Suppressor macrophage treated with lipopolysaccharide for 4 hours (primary cell): ENCODE measurements at regions not wholly inside any gene's neighbourhood (a gene's known extent, or its start where the extent isn't known, plus 50 kb on each side); places are given as distances from the start of the nearest gene placed in this dataset.

ENCODE experiments used
- DNase-seq: peaks from one replicate; pipeline ENCODE4 v3.0.0-alpha.2; 2020

DNA sequence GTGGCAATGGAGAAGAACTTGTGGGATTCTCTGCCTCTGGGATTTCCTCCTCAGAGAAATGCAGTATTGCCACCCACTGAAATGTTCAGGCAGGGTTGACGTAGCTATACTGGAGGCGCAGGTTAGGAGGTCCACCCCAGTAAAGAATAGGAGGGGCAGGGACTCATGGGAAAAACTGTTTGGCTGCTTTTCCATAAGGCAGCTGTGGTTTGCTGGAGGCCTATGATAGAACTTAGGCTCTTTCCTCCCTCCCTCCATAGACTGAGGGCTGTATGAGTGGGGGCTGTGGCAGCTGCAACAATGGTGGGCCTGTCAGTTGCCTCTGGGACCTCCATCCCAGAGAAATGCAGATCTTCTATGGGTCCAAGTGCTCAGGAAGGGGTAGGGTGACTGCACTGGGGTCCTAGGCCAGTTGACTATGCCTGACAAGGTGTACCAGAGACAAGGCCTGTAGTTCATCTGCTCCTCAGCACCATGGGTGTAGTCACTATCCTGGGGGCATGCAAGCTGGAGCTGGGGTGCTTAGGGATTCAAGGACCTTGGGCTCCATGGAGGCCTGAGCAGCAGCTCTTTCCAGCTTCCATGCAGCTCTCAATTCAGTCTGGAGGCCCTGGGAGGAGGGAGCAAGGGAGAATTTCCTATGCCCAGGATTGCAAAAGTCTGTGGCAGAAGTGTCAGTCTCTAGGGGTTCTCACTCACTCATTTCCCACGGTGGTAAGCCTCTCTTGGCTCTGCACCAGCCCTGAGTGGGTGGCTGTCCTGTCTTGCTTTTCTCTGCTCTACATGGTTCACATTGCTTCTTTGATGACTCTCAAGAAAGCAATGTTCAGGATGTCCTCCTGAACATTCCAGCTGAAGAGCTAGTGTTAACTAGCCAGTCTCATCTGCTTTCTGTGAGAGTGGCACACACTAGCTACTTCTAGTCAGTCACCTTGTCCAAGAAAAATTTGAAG, 353.0 kb downstream of the IDS start:
- no peak for DNase-seq

DNA sequence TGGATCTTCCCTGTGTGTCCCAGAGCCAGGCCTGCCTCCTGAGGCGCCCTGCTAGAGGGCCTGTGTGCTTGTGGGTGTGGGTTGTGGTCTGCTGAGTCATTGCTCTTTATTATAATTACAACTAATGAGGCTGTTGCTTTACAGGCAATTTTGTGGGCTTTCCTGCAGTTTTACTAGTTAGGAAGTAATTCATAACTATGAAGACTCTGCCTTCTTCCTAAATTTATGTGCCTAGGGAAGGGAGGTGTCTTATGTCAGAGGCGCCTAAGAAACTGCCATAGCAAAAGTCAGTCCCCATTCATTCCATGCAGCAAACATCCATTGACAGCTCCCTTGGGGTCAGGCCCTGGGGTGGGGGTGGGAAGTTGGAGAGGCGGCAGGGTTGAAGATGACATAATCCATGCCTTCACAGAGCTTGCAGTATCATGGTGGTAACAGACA, 359.2 kb downstream of the IDS start:
- no peak for DNase-seq

DNA sequence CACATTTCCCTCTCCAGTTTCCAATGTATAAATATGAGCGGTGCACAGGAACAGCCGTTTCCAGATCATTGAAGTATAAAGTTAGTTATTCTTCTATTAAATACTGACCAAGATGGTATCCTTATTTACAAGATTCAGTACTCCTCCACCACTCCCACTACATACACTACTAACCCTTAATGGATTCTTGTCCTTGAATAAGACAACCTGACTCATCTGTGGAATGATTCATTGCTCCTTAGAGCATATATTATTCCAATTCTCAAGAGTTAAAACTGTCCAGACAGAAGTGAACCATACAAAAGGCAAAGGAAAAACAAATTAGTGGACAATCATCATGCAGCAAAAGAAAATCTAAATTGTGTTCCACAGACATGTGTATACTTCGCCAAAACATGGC, 373.3 kb downstream of the IDS start:
- no peak for DNase-seq

DNA sequence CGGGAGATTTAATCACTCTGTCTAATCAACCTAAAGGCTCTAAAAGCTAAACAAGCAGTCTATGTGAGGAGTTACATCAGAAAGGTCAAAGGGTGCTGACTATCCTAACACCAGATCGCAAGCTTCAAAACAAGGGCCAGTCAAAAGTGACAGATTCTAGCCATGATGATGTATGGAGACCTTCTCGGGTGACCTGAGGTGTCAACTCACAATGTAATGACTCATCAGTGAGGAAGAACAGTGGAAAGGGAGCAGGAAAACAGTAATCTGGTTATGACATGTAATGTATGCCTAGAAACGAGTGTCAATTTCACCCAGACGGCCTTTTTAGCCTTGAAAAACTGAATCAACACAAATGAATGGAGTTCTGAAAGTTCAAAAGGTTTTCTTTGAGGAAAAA, 375.3 kb downstream of the IDS start:
- no peak for DNase-seq

DNA sequence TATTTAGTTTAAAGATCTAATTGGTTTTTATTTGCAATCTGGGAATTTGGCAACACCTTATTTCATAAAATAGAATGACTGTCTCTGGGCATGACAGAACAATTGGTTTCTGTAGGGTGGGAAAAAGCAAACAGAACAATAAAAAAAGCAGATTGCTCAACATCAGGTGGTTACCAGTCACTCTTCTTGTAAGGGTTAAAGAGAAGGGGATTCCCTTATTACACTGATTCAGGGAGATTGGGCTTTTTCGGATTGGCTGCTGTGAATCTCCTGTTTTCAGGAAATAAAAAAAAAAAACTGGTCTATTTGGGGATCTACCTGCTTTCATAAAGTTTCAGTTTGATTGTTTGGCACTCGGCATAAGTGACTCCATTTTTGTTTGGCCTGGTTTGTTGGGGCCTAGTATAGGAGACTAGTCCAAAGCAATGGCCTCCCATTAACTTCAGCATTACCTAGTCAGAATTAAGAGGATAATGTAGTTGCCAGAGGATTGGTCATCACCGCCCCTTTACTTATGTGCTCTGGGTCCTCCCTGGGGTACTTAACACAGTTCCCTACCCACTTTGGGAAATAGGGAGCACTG, 380.5 kb downstream of the IDS start:
- peak; percentile 20 for DNase-seq

DNA sequence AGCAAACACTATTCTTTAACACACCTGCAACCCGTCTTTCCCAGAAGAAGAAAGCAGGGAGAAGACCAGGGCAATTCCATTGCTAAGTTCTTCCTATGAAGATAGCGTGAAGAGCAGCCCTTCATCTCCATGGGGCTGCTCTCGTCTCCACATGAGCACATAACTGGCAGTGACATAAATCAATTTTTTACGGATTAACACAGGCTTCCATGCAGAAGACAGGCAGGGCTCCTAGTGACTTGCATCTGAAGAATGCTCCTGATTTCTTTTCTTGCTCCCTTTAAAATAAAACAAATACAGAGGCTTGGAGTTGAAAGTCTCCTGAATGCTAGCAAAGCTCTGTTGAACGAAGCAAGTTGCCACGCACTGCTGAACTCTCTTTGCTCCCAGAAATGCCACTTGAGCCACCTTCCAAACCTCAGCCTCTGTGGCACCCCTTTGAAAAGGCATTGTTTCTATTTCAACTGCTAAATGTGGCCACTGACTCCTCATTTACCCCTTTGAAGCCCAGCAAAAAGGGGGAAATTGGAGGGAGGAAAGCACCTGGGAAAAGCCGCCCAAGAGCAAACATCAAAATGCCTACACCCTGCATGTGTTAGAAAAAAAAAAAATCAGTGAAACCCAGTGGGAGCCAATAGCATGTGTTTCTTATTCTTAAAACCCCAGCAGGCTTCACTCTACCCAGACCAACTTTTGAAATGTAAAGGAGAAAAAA, 383.7 kb downstream of the IDS start:
- no peak for DNase-seq

DNA sequence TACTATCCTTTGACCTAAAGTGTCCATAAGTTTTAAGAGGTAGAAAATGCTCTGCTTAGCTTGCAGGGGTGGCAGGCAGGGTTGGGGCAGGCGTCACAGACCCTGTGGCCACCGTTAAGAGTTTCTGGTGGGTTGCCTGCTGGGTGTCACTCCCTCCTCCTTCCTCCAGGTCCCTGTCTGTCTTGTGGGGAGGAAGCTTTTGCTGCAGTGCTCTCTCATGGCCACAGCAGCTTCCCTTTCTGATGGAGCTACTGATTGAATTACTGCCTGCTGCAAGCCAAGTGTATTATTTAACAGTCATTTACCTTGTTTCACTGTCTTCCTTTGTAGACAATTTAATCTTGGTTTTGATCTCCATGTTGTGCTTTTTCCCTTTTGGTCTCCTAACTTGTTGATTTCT, 384.6 kb downstream of the IDS start:
- DNase-seq = no peak

DNA sequence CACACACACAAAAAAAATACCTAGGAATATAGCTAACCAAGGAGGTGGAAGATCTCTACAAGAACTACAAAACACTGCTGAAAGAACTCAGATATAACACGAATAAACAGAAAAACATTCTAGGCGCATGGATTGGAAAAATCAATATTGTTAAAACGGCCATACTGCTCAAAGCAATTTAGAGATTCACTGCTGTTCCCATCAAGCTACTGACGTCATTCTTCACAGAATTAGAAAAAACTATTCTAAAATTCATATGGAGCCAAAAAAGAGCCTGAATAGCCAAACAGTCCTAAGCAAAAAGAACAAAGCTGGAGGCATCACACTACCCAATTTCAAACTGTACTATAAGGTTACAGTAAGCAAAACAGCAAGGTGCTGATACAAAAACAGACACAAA, 390.2 kb downstream of the IDS start:
- no peak for DNase-seq

DNA sequence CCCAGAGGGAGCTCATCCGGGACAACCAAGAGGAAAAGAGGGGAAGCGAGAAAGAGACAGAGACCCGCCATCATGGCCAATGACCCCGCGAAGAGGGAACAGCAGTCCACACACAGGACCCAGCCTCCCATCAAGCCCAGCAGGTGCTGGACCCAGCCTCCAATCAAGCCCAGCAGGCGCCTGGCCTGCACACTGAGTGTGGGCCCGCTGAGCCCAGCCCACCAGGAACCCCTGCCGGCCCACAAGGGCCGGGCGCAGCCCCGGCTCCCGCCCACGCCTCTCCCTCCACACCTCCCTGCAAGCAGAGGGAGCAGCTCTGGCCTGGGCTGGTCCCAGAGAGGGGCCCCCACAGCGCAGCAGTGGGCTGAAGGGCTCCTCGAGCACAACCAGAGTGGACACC, 391.1 kb downstream of the IDS start:
- DNase-seq = no peak

DNA sequence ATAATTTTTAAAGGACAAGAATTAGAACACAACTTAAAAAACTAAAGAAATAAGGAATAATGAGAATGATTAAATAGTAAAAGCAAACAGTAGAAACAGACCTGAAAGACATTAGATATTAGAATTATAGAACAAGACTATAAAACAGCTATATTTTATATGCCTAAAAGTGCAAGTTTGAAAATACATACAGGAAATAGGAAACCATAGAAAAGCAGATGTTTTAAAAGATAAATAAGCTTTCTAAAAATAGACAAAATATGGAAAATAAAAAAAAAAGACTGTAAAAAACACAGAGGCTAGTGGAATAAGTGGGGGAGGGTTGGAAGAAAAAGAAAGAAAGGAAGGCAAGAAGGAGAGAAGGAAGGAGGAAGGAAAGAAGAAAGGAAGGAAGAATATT, 407.3 kb downstream of the IDS start:
- DNase-seq = no peak

DNA sequence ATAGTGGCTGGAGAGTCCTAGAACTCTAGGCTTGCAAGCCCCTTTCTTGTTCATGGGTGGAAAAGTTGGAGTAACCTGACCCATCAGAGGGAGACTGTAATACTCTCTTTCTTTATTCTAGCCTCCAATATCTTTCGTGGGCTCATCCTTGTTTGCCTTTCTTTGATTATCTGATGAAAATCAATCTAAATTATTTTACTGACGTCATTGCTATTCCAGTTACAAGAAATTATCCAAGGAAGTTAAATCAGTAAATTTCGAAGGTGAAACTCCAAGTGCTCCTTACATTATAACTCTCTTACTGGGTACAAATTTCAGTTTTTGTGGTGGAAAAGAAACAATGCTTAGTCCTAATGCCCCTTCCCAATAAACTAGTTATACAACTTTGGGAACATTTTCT, 412.9 kb downstream of the IDS start:
- DNase-seq = no peak

DNA sequence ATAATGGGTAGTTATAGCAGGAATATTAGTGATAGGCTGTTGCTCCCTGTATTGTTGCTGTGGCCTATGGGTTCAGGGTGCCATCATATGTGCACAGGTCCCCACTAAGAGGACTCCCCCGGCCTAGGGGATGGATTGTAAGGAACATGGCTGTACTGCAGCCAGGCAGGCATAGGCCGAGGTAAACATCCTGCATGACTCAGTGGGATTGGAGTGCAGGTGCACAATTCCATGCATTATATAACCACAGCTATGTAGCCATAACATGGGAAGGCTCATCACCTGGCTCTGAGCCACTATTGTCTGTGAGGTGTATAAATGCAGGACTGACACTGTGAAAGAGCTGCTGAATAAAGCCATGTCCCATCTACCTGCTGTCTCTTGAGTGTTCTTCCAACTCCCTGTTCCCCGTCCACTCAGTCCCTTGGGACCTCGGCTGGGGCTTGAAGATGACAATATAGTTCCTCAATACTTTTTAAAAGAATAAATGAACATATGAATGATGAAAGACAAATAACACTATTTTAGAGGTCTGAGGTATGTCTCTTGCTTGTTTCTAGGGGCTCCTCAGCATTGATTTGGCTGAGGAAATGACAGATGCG, 425.2 kb downstream of the IDS start:
- DNase-seq = no peak

DNA sequence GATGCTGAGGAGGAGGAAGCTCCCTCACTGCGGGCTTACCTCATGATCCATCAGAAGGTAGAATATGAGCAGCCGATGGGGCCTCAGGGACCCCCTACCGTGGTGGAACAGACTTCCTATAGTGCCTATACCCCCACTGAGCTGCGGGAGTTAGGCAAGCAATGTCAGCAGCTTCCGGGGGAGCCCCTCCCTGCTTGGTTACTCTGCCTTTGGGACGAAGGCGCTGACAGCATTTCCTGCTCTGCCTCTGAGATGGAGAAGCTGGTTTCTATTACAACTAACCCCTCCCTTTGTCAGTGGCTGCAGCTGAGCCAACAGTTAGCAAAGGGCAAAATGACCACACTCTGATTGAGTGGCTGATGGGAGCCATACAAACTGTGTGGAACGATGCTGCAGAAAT, 430.7 kb downstream of the IDS start:
- DNase-seq = peak; percentile 42

DNA sequence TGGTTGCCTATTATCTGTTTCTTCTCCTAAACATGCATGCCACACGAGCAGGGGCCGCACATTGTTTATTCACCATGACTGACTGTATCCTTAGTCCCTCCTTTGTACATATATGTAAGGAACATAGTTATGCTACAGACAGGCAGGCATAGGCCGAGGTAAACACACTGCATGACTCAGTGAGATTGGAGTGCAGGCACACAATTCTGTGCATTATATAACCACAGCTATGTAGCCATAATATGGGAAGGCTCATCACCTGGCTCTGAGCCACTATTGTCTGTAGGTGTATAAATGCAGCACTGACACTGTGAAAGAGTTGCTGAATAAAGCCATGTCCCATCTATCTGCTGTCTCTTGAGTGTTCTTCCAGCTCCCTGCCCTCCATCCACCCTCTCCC, 431.6 kb downstream of the IDS start:
- no peak for DNase-seq

DNA sequence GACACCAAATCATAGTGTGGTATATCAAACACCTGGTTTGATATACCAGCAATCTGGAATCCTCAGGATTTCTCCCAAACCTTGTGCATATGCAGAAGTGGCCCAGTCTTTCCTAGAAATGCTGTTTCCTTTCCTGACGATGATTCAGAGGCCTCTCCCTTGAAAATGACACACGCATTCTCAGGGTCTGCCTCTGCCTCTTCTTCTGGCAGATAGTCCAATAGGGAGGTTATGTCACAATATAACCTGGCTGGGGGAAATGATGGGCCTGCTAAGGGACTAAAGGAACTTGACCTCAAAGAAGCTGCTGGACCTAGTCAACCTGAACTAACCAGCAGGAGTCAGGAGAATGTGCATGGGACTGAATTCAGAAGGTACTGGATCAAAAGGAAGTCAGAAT, 435.2 kb downstream of the IDS start:
- no peak for DNase-seq

DNA sequence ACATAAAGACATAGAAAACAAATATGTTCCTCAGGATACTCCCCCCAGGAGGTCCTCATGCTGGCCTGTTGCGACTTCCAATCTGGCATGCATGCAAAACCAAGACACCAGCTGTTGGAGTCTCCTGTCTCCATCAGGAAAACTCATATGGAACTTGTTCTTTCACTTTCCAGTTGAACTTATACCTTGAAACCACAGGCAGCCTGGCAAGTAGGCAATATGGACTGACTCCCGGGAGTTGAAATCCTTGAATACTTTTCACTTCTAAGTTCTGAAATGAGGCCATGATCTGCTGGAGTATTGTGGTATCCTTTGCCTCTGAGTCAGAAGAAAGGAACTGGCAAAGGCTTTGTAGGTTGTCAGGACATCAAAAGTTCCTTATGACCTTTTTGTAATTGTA, 444.2 kb downstream of the IDS start:
- no peak for DNase-seq
